OCI-LY7 (cell line): ENCODE measurements at regions not wholly inside any gene's neighbourhood (a gene's known extent, or its start where the extent isn't known, plus 50 kb on each side); places are given as distances from the start of the nearest gene placed in this dataset.

ENCODE experiments used
- BruUV-seq: library from RNA; stranded (reverse); fragments of 400-500 nt; replicated peaks from 2 replicates; lab custom pipeline; 2021; lab: Mats Ljungman, UMichigan
- CTCF ChIA-PET: fragments of 300-600 bp; sonication (Branson Sonifier 250); formaldehyde crosslinking; loops from one replicate; lab custom pipeline; 2022; ENCODE audit warnings: antibody characterized with exemption; ENCODE audit not compliant: unreplicated experiment; lab: Charles Lee
- POLR2A ChIA-PET: fragments of 300-600 bp; sonication (Branson Sonifier 250); formaldehyde crosslinking; loops from one replicate; lab custom pipeline; 2022; ENCODE audit warnings: antibody characterized with exemption; lab: Charles Lee
- DNase-seq: peaks from one replicate; pipeline ENCODE4 v3.0.0-alpha.2; 2015; ENCODE audit warnings: low spot score
- H2AFZ ChIP-seq: fragments of 200-600 bp; sonication (generic), shearing (Covaris generic); 2 replicates; pipeline ENCODE4 v1.6.1; 2014; ENCODE audit warnings: mild to moderate bottlenecking, antibody characterized with exemption, low read length, moderate library complexity
- H3K27ac ChIP-seq: fragments of 200-600 bp; sonication (generic); 2 replicates; pipeline ENCODE4 v1.5.1; 2014; ENCODE audit warnings: mixed run types, low read depth, mild to moderate bottlenecking, moderate library complexity, low read length, inconsistent platforms; ENCODE audit not compliant: poor library complexity, severe bottlenecking
- H3K36me3 ChIP-seq: fragments of 200-600 bp; sonication (generic); 2 replicates; pipeline ENCODE4 v1.6.1; 2014; ENCODE audit warnings: mild to moderate bottlenecking, antibody characterized with exemption, low read length, moderate library complexity, mixed read lengths; ENCODE audit not compliant: insufficient read depth
- H3K4me1 ChIP-seq: fragments of 200-600 bp; sonication (generic); 2 replicates; pipeline ENCODE4 v1.5.1; 2014; ENCODE audit warnings: mild to moderate bottlenecking, low read length; ENCODE audit not compliant: insufficient read depth, poor library complexity, severe bottlenecking
- H3K4me2 ChIP-seq: fragments of 200-600 bp; sonication (generic); 2 replicates; pipeline ENCODE4 v1.6.1; 2014; ENCODE audit warnings: mild to moderate bottlenecking, low read length
- H3K4me3 ChIP-seq: fragments of 200-600 bp; sonication (generic); 2 replicates; pipeline ENCODE4 v1.5.1; 2014; ENCODE audit warnings: mild to moderate bottlenecking, low read depth, low read length; ENCODE audit not compliant: poor library complexity, severe bottlenecking
- H3K79me2 ChIP-seq: fragments of 200-600 bp; sonication (generic); 2 replicates; pipeline ENCODE4 v1.6.1; 2016; ENCODE audit warnings: low read depth, mild to moderate bottlenecking, low read length, moderate library complexity, mixed read lengths; ENCODE audit not compliant: insufficient read depth
- H3K9me2 ChIP-seq: fragments of 200-600 bp; sonication (generic); 2 replicates; pipeline ENCODE4 v1.6.1; 2016; ENCODE audit warnings: mild to moderate bottlenecking, low read length, mixed read lengths; ENCODE audit not compliant: insufficient read depth
- H3K9me3 ChIP-seq: fragments of 200-600 bp; sonication (generic); 2 replicates; pipeline ENCODE4 v1.6.1; 2014; ENCODE audit warnings: mild to moderate bottlenecking, mixed run types, low read length, mixed read lengths
- H4K20me1 ChIP-seq: fragments of 200-600 bp; sonication (generic); 2 replicates; pipeline ENCODE4 v1.6.1; 2014; ENCODE audit warnings: mild to moderate bottlenecking, antibody characterized with exemption, low read length, moderate library complexity, mixed read lengths; ENCODE audit not compliant: insufficient read depth
- EZH2phosphoT487 ChIP-seq: fragments of 200-600 bp; sonication (generic); IDR thresholded peaks from 2 replicates; pipeline ENCODE4 v1.6.1; 2018; ENCODE audit warnings: low read depth, borderline replicate concordance, mild to moderate bottlenecking, mixed run types, antibody characterized with exemption, low read length, moderate library complexity, mixed read lengths
- intact Hi-C: fragments of 100-400 bp; cut with micrococcal nuclease; formaldehyde crosslinking; loops from one replicate; pipeline ENCODE4 v1.10.0; 2022; ENCODE audit not compliant: unreplicated experiment
- TF ChIP-seq, protein P1 (sequence below): fragments of 200-600 bp; sonication (generic); conservative IDR thresholded peaks from 2 replicates; pipeline ENCODE4 v1.5.1; 2014; ENCODE audit warnings: mild to moderate bottlenecking, antibody characterized with exemption, low read length, moderate library complexity, mixed read lengths

DNA sequence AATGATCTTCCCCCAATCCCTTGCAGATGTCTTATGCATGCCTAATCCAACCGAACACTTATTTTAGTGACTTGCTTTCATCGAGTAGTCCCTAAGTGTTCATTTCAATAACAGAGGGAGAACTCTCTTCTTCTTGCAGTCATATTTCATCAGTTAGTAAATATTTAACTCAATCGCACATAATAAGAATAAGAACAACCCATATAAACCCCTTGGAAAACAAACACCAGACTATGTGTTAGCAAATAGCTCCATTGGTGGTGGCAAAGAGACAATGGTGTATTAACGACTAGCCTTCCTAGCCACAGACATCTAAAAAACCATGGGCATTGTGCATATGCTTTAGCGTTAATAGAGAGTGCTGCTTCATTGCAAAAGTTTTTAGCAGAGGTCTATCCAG is 725.8 kb downstream of the BCL11A start:
- H3K4me2 ChIP-seq: no peak overlapping the region
- BruUV-seq: no TSS peak
- DNase-seq: no peak
- H3K79me2 ChIP-seq: no peaks in the 10 kb centered on the region
- H4K20me1 ChIP-seq: no peaks in the 10 kb centered on the region
- POLR2A ChIA-PET: interaction anchor here (0.6 to 1.2 kb wide), 2 partner anchors 16 to 376 kb away, joined by 3 read pairs; no protein-coding TSS in a partner anchor
- H3K9me2 ChIP-seq: no peaks in the 10 kb centered on the region
- no peak overlapping the region for H3K27ac ChIP-seq
- no peak overlapping the region for H3K4me3 ChIP-seq
- no peaks in the 10 kb centered on the region for H3K4me1 ChIP-seq
- TF ChIP-seq, protein P1, sequence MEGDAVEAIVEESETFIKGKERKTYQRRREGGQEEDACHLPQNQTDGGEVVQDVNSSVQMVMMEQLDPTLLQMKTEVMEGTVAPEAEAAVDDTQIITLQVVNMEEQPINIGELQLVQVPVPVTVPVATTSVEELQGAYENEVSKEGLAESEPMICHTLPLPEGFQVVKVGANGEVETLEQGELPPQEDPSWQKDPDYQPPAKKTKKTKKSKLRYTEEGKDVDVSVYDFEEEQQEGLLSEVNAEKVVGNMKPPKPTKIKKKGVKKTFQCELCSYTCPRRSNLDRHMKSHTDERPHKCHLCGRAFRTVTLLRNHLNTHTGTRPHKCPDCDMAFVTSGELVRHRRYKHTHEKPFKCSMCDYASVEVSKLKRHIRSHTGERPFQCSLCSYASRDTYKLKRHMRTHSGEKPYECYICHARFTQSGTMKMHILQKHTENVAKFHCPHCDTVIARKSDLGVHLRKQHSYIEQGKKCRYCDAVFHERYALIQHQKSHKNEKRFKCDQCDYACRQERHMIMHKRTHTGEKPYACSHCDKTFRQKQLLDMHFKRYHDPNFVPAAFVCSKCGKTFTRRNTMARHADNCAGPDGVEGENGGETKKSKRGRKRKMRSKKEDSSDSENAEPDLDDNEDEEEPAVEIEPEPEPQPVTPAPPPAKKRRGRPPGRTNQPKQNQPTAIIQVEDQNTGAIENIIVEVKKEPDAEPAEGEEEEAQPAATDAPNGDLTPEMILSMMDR: no peak
- no peak for TF ChIP-seq EZH2phosphoT487
- H3K9me3 ChIP-seq: no peaks in the 10 kb centered on the region
- H3K36me3 ChIP-seq: no peaks in the 10 kb centered on the region
- no peak overlapping the region for H2AFZ ChIP-seq
- intact Hi-C loops: no loop called here
- CTCF ChIA-PET: no interaction called here

DNA sequence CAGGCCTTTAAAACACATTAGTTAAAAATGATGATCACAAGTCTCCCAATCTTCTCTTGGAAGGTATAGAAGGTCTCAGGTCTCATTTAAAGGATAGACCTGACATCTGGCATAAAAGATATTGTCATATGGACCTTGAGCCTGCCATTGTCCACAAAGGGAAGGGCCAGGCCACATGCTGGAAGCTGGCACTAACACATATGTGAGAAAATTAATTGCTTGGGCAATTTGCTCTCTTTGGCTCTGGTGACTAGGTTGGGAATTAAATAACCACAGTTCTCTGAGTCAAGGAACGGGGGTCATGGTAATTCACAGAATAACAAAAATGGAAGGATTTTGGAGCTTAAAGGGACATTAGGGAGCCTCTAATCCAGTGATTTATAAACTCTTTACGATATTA is 727.3 kb downstream of the BCL11A start:
- DNase-seq: no peak
- H3K27ac ChIP-seq: no peak overlapping the region
- H3K9me2 ChIP-seq: no peaks in the 10 kb centered on the region
- H3K79me2 ChIP-seq: no peaks in the 10 kb centered on the region
- intact Hi-C loops: no loop called here
- no peaks in the 10 kb centered on the region for H3K4me1 ChIP-seq
- ChIA-PET CTCF (no interaction called here), POLR2A (no interaction called here)
- no peak for TF ChIP-seq EZH2phosphoT487
- TF ChIP-seq, protein P1: no peak
- no peaks in the 10 kb centered on the region for H3K9me3 ChIP-seq
- no peaks in the 10 kb centered on the region for H4K20me1 ChIP-seq
- no peak overlapping the region for H3K4me2 ChIP-seq
- no peak overlapping the region for H3K4me3 ChIP-seq
- no peaks in the 10 kb centered on the region for H3K36me3 ChIP-seq
- H2AFZ ChIP-seq: no peak overlapping the region
- no TSS peak for BruUV-seq

DNA sequence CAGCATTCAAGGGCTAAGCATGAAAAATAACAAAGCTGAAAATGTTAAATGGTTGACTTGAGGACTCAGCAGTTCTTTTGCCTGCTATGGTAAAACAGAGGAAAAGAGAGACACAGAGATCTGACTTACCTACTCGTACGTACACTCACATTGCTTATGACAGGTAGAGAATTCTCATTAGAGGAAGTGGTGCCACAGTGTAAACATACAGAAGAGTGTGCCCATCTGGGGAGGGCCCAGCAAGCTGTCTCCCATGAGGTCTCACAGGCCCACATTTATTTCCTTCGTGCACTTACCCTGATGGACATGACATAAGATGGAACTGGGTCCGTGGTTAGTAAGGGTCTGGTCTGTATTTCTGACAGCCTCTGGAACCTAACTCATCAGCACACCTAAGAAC is 729.1 kb downstream of the BCL11A start:
- TF ChIP-seq EZH2phosphoT487: no peak
- TF ChIP-seq, protein P1: no peak
- no TSS peak for BruUV-seq
- POLR2A ChIA-PET: interaction anchor here (0.6 to 1.1 kb wide), 3 partner anchors 39 to 729 kb away, joined by 3 to 5 read pairs (median 3); partner anchors contain the start of gene BCL11A

More for the DNA sequence above, 729.1 kb downstream of the BCL11A start:
- Histone ChIP-seq H3K9me3 (no peaks in the 10 kb centered on the region), H4K20me1 (no peaks in the 10 kb centered on the region), H3K27ac (no peak overlapping the region), H3K79me2 (no peaks in the 10 kb centered on the region), H3K4me2 (no peak overlapping the region), H3K4me1 (no peaks in the 10 kb centered on the region), H3K4me3 (no peak overlapping the region), H2AFZ (no peak overlapping the region), H3K36me3 (no peaks in the 10 kb centered on the region), H3K9me2 (no peaks in the 10 kb centered on the region)
- intact Hi-C loops: no loop called here
- CTCF ChIA-PET: interaction anchor here (0.6 kb wide), 1 partner anchor 285 kb away, joined by 3 read pairs; no protein-coding TSS in a partner anchor
- DNase-seq: no peak
